ENCODE measurements at regions not wholly inside any gene's neighbourhood (a gene's known extent, or its start where the extent isn't known, plus 50 kb on each side); places are given as distances from the start of the nearest gene placed in this dataset.

DNA sequence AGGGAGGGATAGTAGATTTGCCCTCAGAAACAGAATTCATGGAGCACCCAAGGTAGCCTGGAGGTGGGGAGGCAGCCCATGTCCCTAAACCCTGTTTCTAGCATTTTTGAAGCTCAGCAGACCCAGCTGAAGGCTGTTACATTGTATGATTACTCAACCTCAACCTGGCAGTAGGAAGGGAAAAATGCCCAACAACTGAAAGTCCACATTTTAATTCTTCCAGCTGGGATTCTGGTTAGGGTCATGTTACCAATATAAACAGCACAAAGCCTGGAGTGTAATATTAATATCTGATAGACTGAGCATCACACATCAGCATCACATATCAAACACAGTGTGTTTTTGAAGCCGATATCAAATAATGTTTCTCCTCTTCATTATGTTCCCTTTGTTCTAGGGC, 437.0 kb downstream of the HRH4 start:
- Histone ChIP-seq H3K4me3 (ENCODE audit: insufficient read depth, low read depth, low read length) (no peak overlapping the region), H3K9me3 (ENCODE audit: control insufficient read depth, low read length) (no peaks in the 10 kb centered on the region), H3K27ac (ENCODE audit: insufficient read depth, low read depth, low read length, poor library complexity, severe bottlenecking) (no peak overlapping the region), H3K36me3 (ENCODE audit: control insufficient read depth, insufficient read depth, low read length) (no peaks in the 10 kb centered on the region), H3K27me3 (ENCODE audit: control insufficient read depth, insufficient read depth, low read length, poor library complexity, severe bottlenecking) (no peaks in the 10 kb centered on the region), H3K4me1 (ENCODE audit: control insufficient read depth, insufficient read depth, low read length) (no peaks in the 10 kb centered on the region)
- 100% methylated on average over 1 of the region's 1 CpG for WGBS, 2 experiments

- no peak overlapping the region for H3K27ac ChIP-seq (ENCODE audit: insufficient read depth, low read depth, low read length, poor library complexity, severe bottlenecking)
These were observed 441.7 kb downstream of the ZNF521 start for GRCh38 chr18:24910221-24910620.

DNA sequence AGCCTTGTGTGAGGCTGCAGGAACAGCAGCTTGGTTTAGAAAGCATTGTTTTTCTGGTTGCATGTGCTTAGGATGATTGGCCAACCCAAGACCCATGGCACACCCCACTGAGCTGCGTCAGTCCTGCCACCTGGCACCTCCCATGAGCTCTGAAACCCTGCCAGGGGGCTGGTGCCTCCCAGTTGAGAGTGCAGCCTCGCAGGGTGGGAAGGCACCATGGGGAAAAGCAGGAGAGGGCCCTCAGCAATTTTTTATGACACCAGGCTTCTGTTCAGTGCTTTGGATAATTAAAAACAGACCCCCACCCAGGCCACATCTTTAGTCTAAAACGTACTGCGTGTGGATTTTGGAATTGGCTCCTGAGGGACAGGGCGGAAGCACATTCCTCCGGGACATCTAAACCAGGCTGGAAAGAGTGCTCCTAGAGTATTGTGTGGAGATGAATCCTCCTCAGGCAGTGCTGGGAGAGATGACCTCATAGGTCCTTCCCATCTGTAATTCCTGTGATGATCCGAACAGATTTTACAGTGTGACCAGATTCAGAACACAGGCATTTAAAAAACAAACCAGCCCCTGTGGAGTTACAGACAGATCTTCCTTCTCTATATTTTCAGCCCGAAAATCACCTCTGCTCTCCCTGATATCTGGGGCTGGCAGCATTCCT, 438.3 kb downstream of the ZNF521 start:
- no peaks in the 10 kb centered on the region for H3K9me3 ChIP-seq (ENCODE audit: control insufficient read depth, low read length)
- 92% methylated on average over 8 of the region's 8 CpGs for WGBS, 2 experiments
- H3K4me1 ChIP-seq (ENCODE audit: control insufficient read depth, insufficient read depth, low read length) = peaks cover 11% of the 10 kb centered on the region
- no peak overlapping the region for H3K4me3 ChIP-seq (ENCODE audit: insufficient read depth, low read depth, low read length)
- no peaks in the 10 kb centered on the region for H3K27me3 ChIP-seq (ENCODE audit: control insufficient read depth, insufficient read depth, low read length, poor library complexity, severe bottlenecking)
- H3K36me3 ChIP-seq (ENCODE audit: control insufficient read depth, insufficient read depth, low read length) = no peaks in the 10 kb centered on the region
- H3K27ac ChIP-seq (ENCODE audit: insufficient read depth, low read depth, low read length, poor library complexity, severe bottlenecking) = no peak overlapping the region

More at GRCh38 chr18:24910221-24910620, 441.7 kb downstream of the ZNF521 start:
- Histone ChIP-seq H3K36me3 (ENCODE audit: control insufficient read depth, insufficient read depth, low read length) (no peaks in the 10 kb centered on the region), H3K9me3 (ENCODE audit: control insufficient read depth, low read length) (no peaks in the 10 kb centered on the region), H3K27me3 (ENCODE audit: control insufficient read depth, insufficient read depth, low read length, poor library complexity, severe bottlenecking) (no peaks in the 10 kb centered on the region), H3K4me3 (ENCODE audit: insufficient read depth, low read depth, low read length) (no peak overlapping the region), H3K4me1 (ENCODE audit: control insufficient read depth, insufficient read depth, low read length) (no peaks in the 10 kb centered on the region)

DNA sequence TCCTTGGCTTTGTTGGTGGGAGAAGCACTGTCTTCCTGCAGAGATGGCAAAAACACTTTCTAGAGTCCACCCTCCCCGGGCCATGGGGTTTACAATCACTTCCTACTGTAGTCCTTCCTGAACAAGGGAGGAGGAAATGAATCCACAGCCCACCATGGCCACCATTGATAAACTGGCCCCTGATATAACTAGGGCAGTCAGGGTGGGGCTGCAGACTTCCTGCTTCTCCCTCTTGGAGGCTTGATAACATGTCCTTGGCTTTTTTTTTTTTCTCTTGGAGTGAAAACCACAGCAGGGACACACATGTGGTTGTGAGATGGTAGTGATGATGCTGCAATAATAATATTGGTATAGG, 437.8 kb downstream of the ZNF521 start:
- Histone ChIP-seq H3K4me1 (ENCODE audit: control insufficient read depth, insufficient read depth, low read length) (peaks cover 15% of the 10 kb centered on the region), H3K27ac (ENCODE audit: insufficient read depth, low read depth, low read length, poor library complexity, severe bottlenecking) (no peak overlapping the region), H3K27me3 (ENCODE audit: control insufficient read depth, insufficient read depth, low read length, poor library complexity, severe bottlenecking) (no peaks in the 10 kb centered on the region), H3K4me3 (ENCODE audit: insufficient read depth, low read depth, low read length) (no peak overlapping the region), H3K36me3 (ENCODE audit: control insufficient read depth, insufficient read depth, low read length) (no peaks in the 10 kb centered on the region), H3K9me3 (ENCODE audit: control insufficient read depth, low read length) (no peaks in the 10 kb centered on the region)
- 73 to 88% methylated on average over 1 of the region's 1 CpG for WGBS, 2 experiments

DNA sequence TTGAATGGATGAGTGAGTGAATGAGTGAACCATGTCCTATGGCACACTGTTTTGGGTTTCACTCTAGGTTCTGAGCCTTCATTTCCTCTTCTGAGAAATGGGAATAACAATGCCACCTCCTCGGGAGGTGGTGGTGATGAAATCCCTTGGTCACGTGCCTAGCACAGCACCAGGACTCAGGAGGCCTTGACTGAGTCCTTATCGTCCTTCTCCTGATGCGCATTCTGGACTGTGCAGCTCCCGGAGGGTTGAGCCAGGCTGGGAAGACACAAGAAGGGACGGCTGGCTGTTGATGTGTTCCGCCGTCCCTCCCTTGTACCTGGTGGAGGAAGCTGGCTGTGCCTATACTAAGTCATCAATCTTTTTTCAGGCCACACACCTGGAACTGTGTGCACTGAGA, 437.3 kb downstream of the ZNF521 start:
- Histone ChIP-seq H3K4me1 (ENCODE audit: control insufficient read depth, insufficient read depth, low read length) (peaks cover 18% of the 10 kb centered on the region), H3K27me3 (ENCODE audit: control insufficient read depth, insufficient read depth, low read length, poor library complexity, severe bottlenecking) (no peaks in the 10 kb centered on the region), H3K4me3 (ENCODE audit: insufficient read depth, low read depth, low read length) (no peak overlapping the region), H3K27ac (ENCODE audit: insufficient read depth, low read depth, low read length, poor library complexity, severe bottlenecking) (no peak overlapping the region), H3K36me3 (ENCODE audit: control insufficient read depth, insufficient read depth, low read length) (no peaks in the 10 kb centered on the region), H3K9me3 (ENCODE audit: control insufficient read depth, low read length) (no peaks in the 10 kb centered on the region)
- 84 to 87% methylated on average over 8 of the region's 8 CpGs for WGBS, 2 experiments

GRCh38 chr18:24915547-24915946, 436.4 kb downstream of the ZNF521 start:
- 91 to 96% methylated on average over 3 to 4 of the region's 4 CpGs for WGBS, 2 experiments
- H3K27me3 ChIP-seq (ENCODE audit: control insufficient read depth, insufficient read depth, low read length, poor library complexity, severe bottlenecking) = no peaks in the 10 kb centered on the region
- no peak overlapping the region for H3K4me3 ChIP-seq (ENCODE audit: insufficient read depth, low read depth, low read length)
- H3K9me3 ChIP-seq (ENCODE audit: control insufficient read depth, low read length) = no peaks in the 10 kb centered on the region
- no peak overlapping the region for H3K27ac ChIP-seq (ENCODE audit: insufficient read depth, low read depth, low read length, poor library complexity, severe bottlenecking)
- H3K36me3 ChIP-seq (ENCODE audit: control insufficient read depth, insufficient read depth, low read length) = no peaks in the 10 kb centered on the region
- H3K4me1 ChIP-seq (ENCODE audit: control insufficient read depth, insufficient read depth, low read length) = peaks cover 18% of the 10 kb centered on the region

- Histone ChIP-seq H3K4me3 (ENCODE audit: insufficient read depth, low read depth, low read length) (no peak overlapping the region), H3K27me3 (ENCODE audit: control insufficient read depth, insufficient read depth, low read length, poor library complexity, severe bottlenecking) (no peaks in the 10 kb centered on the region), H3K27ac (ENCODE audit: insufficient read depth, low read depth, low read length, poor library complexity, severe bottlenecking) (no peak overlapping the region), H3K36me3 (ENCODE audit: control insufficient read depth, insufficient read depth, low read length) (no peaks in the 10 kb centered on the region), H3K9me3 (ENCODE audit: control insufficient read depth, low read length) (no peaks in the 10 kb centered on the region), H3K4me1 (ENCODE audit: control insufficient read depth, insufficient read depth, low read length) (peaks cover 21% of the 10 kb centered on the region)
- 84 to 86% methylated on average over 9 of the region's 9 CpGs for WGBS, 2 experiments
These were observed 434.2 kb downstream of the ZNF521 start for GRCh38 chr18:24917767-24918166.

DNA sequence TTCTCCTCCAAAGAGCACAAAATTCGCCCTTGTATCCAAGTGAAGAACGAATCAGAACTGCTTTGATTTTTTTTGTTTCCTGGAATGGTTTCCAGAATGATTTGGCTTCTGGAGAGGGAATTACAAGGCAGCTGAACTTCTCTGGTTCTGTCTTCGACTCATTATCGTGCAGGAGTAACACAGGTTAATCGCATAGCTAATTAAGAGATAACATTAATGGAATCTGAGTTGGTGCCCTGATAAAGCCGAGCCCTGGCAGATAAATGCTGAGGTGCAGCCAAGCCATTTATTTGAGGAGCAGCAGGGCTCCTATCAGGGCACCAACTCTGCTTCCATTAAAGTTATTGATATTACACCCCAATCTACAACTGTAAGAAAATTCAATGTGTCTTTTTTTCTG, 433.7 kb downstream of the ZNF521 start:
- H3K9me3 ChIP-seq (ENCODE audit: control insufficient read depth, low read length) = no peaks in the 10 kb centered on the region
- no peaks in the 10 kb centered on the region for H3K27me3 ChIP-seq (ENCODE audit: control insufficient read depth, insufficient read depth, low read length, poor library complexity, severe bottlenecking)
- 89 to 94% methylated on average over 6 of the region's 6 CpGs for WGBS, 2 experiments
- H3K4me1 ChIP-seq (ENCODE audit: control insufficient read depth, insufficient read depth, low read length) = peaks cover 22% of the 10 kb centered on the region
- H3K36me3 ChIP-seq (ENCODE audit: control insufficient read depth, insufficient read depth, low read length) = no peaks in the 10 kb centered on the region
- H3K4me3 ChIP-seq (ENCODE audit: insufficient read depth, low read depth, low read length) = no peak overlapping the region
- no peak overlapping the region for H3K27ac ChIP-seq (ENCODE audit: insufficient read depth, low read depth, low read length, poor library complexity, severe bottlenecking)

DNA sequence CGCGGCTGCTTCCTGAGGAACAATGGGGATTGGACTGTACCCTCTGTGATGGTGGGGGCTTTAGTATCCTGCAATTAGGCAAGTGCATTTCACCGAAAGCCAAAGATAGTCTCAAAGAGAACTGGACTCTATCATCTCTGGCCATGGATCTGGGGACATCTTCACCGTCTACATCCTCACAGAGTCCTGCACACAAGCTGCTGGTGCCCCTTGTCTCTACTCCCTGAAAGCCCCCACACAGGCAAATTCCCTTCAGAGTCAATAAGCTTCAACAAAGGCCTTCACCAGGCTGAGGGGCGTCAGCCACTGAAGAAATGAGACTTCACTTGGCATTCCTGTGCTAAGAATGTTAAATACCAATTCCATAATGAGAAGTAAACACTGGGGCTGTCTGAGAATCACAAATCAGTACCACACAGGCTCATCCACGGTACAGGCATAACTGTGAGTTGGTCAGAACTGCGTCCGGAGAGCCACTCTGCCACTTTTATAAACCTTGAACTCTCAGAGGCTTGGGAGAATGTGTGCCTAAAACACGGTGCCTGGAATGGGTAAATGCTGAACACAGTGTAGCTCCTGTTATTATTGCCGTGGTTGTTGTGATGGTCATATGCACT, 432.7 kb downstream of the ZNF521 start:
- WGBS, 2 experiments = 87 to 90% methylated on average over 10 of the region's 10 CpGs
- H3K36me3 ChIP-seq (ENCODE audit: control insufficient read depth, insufficient read depth, low read length) = no peaks in the 10 kb centered on the region
- no peaks in the 10 kb centered on the region for H3K9me3 ChIP-seq (ENCODE audit: control insufficient read depth, low read length)
- H3K27me3 ChIP-seq (ENCODE audit: control insufficient read depth, insufficient read depth, low read length, poor library complexity, severe bottlenecking) = no peaks in the 10 kb centered on the region
- no peak overlapping the region for H3K27ac ChIP-seq (ENCODE audit: insufficient read depth, low read depth, low read length, poor library complexity, severe bottlenecking)
- no peak overlapping the region for H3K4me3 ChIP-seq (ENCODE audit: insufficient read depth, low read depth, low read length)
- peaks cover 30% of the 10 kb centered on the region for H3K4me1 ChIP-seq (ENCODE audit: control insufficient read depth, insufficient read depth, low read length)

DNA sequence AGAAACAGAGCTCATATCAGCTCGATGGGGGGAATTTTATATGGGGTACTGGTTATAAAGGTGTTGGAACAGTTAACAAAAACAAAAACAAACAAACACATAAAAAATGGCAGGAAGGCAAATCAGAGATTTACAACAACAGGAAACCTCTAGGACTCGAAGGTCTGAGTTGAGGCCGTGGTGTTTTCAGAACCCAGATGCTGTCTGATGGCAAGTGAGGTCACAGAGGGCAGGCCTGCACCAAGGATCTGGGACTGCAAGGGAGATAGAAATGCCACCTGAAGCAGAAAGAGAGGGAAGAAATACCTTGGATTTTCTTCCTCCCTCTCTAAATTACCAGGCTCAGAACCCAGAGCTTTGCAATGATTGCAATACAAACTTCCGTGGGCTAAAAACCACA, 429.5 kb downstream of the ZNF521 start:
- H3K9me3 ChIP-seq (ENCODE audit: control insufficient read depth, low read length) = no peaks in the 10 kb centered on the region
- 93 to 94% methylated on average over 3 to 4 of the region's 4 CpGs for WGBS, 2 experiments
- H3K27ac ChIP-seq (ENCODE audit: insufficient read depth, low read depth, low read length, poor library complexity, severe bottlenecking) = no peak overlapping the region
- H3K36me3 ChIP-seq (ENCODE audit: control insufficient read depth, insufficient read depth, low read length) = no peaks in the 10 kb centered on the region
- H3K4me3 ChIP-seq (ENCODE audit: insufficient read depth, low read depth, low read length) = no peak overlapping the region
- peaks cover 26% of the 10 kb centered on the region for H3K4me1 ChIP-seq (ENCODE audit: control insufficient read depth, insufficient read depth, low read length)
- H3K27me3 ChIP-seq (ENCODE audit: control insufficient read depth, insufficient read depth, low read length, poor library complexity, severe bottlenecking) = no peaks in the 10 kb centered on the region

Data from ectodermal cell (in vitro differentiated cells).